Stimulated activated CD4-positive, alpha-beta T cell treated with anti-CD3 and anti-CD28 coated beads, Interleukin-4, amount 100 ng/mL, for 24 hours (primary cell): ENCODE measurements at regions not wholly inside any gene's neighbourhood (a gene's known extent, or its start where the extent isn't known, plus 50 kb on each side); places are given as distances from the start of the nearest gene placed in this dataset.

ENCODE experiments used
- DNase-seq: peaks from one replicate; pipeline ENCODE4 v3.0.0-alpha.2; 2020

DNA sequence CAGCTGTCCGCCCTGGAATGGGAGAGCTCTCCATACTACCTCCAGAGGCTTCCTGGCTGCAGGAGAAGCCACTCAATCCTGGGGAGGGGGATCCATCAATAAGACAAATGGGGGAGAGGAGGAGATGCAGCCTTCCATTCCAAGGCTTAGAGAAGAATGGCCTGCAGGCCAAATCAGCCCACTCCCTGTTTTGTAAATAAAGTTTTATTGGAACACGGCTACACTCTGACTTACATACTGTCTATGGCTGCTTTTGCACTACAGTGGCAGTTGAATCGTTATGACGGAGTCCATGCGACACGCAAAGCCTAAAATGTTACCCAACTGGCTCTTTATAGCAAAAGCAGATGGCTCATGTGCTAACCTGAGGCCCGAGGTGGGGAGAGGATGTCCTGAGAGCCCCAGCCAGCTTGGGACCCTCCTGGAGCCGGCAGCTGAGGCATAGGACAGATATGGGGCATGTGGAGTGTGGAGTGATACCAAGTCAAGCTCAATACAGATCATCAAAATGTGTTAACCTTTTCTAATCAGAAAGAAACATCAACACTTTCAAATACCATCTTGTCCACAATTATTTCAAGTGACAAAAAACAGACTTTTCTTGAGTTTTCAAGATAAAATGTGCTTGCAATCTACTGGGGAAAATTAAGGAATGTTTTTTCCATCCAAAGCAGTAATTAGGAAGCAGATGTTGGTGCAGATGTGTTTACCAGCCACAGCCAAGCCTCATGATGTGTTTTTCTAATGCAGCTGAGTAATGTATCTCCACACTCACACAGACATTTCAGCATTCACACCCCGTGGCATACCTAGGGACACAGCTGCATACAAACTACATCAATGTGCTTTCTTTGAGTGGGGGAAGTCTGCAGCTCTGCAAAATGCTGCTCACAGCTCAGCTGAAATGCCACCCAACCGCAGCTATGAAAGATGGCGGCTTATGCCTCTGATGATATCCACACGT, 181.6 kb downstream of the SHANK2 start:
- DNase-seq, result no peak

DNA sequence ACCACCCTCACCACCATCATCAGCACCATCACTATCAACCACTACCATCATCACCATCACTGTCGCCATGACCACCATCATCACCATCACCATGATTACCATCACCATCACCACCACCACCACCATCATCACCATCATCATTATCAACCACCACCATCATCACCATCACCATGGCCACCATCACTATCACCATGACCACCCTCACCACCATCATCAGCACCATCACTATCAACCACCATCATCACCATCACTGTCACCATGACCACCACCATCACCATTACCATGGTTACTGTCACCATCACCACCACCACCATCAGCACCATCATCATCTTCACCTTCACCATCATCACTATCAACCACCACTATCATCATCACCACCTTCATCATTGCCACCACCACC, 183.4 kb downstream of the SHANK2 start:
- DNase-seq, result no peak

DNA sequence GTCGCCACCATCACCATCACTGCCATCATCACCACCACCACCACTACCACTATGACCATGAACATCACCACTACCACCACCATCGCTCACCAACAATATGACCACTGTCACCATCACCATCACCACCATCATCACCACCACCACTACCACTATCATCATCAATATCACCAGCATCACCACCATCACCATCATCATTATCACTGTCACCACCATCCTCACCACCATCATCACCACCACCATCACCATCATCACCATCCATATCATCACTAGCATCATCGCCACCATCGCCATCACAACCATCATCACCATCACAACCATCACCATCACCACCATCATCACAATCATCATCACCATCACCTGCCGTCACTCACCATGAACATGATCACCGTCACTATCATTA, 184.6 kb downstream of the SHANK2 start:
- no peak for DNase-seq

DNA sequence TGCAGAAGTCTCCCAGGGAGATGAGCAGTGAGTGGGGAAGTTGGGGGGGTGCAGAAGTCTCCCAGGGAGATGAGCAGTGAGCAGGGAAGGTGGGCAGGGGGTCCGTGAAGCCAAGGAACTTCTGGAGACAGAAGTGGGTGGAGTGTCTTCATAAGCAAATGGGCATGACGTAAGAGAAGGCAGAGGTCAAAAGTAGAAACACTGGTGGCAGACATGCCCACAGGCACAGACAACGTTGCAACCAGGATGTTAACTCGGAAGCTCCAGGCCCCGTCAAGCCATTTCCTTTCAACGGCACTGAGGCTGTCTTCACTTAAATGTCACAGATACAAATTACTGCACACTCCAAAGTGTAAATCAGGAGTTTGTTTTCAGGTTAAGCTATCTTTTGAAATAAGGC, 186.1 kb downstream of the SHANK2 start:
- no peak for DNase-seq

DNA sequence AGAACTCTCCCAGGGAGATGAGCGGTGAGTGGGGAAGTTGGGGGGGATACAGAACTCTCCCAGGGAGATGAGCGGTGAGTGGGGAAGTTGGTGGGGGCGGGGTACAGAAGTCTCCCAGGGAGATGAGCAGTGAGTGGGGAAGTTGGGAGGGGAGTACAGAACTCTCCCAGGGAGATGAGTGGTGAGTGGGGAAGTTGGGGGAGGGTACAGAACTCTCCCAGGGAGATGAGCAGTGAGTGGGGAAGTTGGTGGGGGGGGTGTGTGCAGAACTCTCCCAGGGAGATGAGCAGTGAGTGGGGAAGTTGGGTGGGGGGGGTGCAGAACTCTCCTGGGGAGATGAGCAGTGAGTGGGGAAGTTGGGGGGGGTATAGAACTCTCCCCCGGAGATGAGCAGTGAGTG, 186.5 kb downstream of the SHANK2 start:
- no peak for DNase-seq

DNA sequence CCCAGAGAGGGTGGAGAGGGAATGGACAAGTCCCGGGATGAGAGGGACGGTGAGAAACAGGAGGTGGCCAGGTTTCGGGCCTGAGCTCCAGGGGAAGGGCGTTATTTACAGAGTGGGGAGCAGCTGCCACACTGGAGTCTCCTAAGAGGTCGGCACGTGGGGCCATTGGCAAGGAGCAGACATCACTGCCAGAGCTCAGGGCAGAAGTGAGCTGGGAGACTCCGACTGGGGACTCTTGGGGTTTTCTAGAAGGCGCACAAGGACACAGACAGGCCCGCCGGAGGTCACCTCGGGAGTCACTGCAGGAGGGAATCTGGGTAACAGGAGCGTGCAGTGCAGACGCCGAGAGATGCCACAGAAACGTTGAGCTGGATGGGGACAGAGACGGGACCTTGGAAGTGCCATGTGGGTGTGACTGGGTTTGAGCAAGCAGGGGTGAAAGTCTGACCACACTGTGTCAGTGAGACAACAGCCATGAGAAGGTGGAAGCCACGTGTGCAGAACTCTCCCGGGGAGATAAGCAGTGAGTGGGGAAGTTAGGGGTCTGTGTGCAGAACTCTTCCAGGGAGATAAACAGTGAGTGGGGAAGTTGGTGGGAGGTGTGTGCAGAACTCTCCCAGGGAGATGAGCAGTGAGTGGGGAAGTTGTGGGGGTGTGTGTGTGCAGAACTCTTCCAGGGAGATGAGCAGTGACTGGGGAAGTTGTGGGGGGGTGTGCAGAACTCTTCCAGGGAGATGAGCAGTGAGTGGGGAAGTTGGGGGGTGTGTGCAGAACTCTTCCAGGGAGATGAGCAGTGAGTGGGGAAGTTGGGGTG, 187.5 kb downstream of the SHANK2 start:
- no peak for DNase-seq

DNA sequence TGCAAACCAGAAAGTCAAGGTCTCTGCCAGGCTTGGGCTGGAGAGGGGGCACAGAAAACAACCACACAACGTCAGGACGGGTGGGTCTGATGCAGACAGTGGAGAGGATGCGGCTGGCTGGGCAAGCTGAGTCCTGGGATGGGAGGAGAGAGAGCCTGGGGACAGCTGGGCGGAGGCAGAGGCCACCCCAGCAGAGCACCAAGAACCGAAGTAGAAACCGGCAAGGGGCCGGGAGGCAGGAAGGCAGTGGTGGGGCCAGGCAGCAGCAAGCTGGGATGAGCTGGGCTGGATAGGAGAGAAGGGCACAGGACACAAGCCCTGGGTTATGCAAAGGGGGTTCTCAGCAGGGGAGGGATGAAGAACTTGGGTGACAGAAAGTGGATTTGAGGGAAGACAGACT, 188.2 kb downstream of the SHANK2 start:
- no peak for DNase-seq

DNA sequence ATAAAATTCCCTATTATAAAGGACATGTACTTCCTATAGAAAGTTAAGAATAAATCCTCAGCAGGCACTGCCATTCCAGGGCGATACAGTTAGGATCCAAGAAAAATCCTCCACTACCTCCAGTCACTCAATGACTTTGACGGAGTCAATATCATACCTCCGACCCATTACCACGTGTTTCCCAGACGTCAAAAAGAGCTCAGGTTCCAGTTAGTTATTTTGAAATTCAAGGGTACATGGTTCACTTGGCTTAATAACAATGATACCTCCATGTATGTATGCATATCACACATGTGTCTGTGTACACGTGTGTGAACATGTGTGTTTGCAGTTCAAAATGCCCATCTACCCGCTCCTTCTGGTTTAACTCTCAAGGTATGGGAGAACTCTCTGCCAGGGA, 189.2 kb downstream of the SHANK2 start:
- DNase-seq, result no peak

DNA sequence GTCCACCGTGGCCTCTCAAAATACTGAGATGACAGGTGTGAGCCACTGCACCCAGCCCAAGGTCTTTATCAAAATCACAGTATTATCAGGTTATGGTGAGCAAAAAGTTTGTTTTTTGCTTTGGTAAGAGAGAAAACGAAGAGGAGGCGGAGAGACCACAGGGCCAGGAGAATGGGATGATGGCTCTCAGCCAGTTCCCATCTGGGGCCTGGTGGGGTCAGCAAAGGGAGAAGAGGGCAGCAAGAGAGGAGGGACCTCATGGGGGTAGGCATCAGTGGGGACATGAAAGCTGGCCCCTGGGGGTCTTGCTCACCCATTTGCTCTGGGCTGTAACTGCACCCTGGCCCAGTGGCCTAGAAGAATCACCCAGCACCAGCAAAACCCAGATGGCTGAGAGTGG, 190.2 kb downstream of the SHANK2 start:
- DNase-seq, result no peak

DNA sequence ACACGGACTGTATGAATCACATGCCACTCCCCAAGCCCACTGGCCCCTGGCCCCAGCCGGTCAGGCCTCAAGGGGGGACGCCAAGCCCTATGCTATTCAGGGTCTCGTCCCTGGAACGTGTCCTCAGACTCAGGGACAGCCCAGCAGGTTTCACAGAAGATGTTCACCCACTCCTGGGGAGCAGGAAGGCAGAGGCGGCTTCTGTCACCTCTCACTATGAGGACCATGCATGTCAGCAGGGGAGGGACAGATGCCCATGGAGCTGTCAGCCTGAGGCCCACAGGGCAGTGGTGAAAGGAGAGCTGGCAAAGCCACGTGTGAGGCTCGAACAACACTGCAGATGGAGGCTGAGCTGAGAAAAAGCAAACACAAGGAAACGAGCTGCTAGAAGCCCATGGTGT, 192.0 kb downstream of the SHANK2 start:
- no peak for DNase-seq

DNA sequence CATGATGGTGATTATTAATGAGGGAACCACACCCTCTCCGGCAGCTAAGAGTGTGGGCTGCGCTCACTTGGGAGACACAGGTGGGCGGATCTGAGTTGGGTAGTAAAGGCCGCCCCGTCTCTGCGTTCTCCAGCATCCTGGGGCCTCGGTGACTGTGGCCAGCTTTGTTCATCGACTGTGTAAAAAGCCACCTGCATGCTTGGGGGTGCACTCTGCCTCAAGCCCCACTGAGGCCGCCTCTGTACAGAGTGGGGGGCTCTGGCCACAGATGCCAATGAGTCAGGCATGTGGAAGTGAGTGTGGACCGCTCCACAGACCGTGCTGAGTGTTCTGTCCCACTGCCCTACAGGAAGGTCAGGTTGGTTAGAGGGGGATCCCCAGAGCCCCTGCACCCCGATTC, 192.7 kb downstream of the SHANK2 start:
- DNase-seq, result no peak

DNA sequence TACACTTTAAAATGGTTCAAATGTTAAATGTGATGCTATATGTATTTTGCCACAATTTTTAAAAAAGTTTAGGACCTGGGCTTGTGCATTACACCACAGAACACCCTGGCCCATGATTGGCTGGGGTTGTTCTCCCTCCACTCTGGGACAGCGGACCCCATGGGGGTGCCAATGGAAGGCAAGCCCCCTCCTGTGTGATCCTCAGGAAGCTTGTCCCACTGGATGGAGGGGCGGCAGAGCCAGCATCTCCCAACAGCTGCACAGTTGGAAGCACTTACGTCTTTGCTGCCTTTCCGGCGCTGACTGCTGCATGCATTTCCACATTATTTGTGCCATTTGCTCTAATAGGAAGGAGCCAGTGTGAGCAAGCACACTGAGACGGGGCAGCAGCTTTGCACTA, 196.5 kb downstream of the SHANK2 start:
- no peak for DNase-seq
